Neural cell (in vitro differentiated cells): ENCODE measurements at regions not wholly inside any gene's neighbourhood (a gene's known extent, or its start where the extent isn't known, plus 50 kb on each side); places are given as distances from the start of the nearest gene placed in this dataset.

Source experiments
- H2AFZ ChIP-seq: fragments of 200-600, 300-800 bp; sonication (generic), shearing (Covaris generic); 2 replicates; pipeline ENCODE4 v1.6.0; 2014; ENCODE audit warnings: low read depth, mild to moderate bottlenecking, antibody characterized with exemption, low read length, moderate library complexity
- H3F3A ChIP-seq: fragments of 200-600 bp; shearing (Covaris generic); 2 replicates; pipeline ENCODE4 v1.6.1; 2016; ENCODE audit warnings: mild to moderate bottlenecking, moderate library complexity, mixed read lengths, antibody characterized with exemption, low read length; ENCODE audit not compliant: insufficient read depth, poor library complexity, severe bottlenecking
- H3K27ac ChIP-seq: fragments of 200-600, 300-800 bp; sonication (generic), shearing (Covaris generic); 2 replicates; pipeline ENCODE4 v1.5.1; 2014; ENCODE audit warnings: mild to moderate bottlenecking, low read length, moderate library complexity
- H3K27me3 ChIP-seq: fragments of 300-800, 200-600 bp; sonication (generic), shearing (Covaris generic); 2 replicates; pipeline ENCODE4 v1.6.0; 2014; ENCODE audit warnings: mild to moderate bottlenecking, low read depth, low read length, moderate library complexity; ENCODE audit not compliant: insufficient read depth
- H3K36me3 ChIP-seq: fragments of 300-800, 200-600 bp; sonication (generic), shearing (Covaris generic); 2 replicates; pipeline ENCODE4 v1.5.1; 2014; ENCODE audit warnings: mild to moderate bottlenecking, antibody characterized with exemption, low read length, moderate library complexity; ENCODE audit not compliant: insufficient read depth
- H3K4me2 ChIP-seq: fragments of 300-800, 200-600 bp; sonication (generic), shearing (Covaris generic); 2 replicates; pipeline ENCODE4 v1.6.0; 2014; ENCODE audit warnings: mild to moderate bottlenecking, low read length
- H3K4me3 ChIP-seq: fragments of 300-800, 200-600 bp; sonication (generic), shearing (Covaris generic); 2 replicates; pipeline ENCODE4 v1.5.1; 2014; ENCODE audit warnings: mild to moderate bottlenecking, low read length, moderate library complexity
- H3K79me2 ChIP-seq: fragments of 200-600 bp; shearing (Covaris generic); replicated peaks from 2 replicates; pipeline ENCODE4 v1.6.0; 2014; ENCODE audit warnings: mild to moderate bottlenecking, low read length, moderate library complexity; ENCODE audit not compliant: insufficient read depth
- H3K9ac ChIP-seq: fragments of 300-800, 200-600 bp; sonication (generic), shearing (Covaris generic); 2 replicates; pipeline ENCODE4 v1.6.1; 2016; ENCODE audit warnings: mild to moderate bottlenecking, low read length, mixed read lengths
- H3K9me2 ChIP-seq: fragments of 200-600 bp; shearing (Covaris generic); 2 replicates; pipeline ENCODE4 v1.6.1; 2016; ENCODE audit warnings: mild to moderate bottlenecking, low read length, mixed read lengths; ENCODE audit not compliant: insufficient read depth
- H3K9me3 ChIP-seq: fragments of 200-600, 300-800 bp; sonication (generic), shearing (Covaris generic); 2 replicates; pipeline ENCODE4 v1.6.1; 2016; ENCODE audit warnings: mild to moderate bottlenecking, mixed run types, low read length, moderate library complexity, mixed read lengths
- H4K20me1 ChIP-seq: fragments of 200-600 bp; shearing (Covaris generic); 2 replicates; pipeline ENCODE4 v1.6.1; 2016; ENCODE audit warnings: mild to moderate bottlenecking, mixed run types; ENCODE audit not compliant: insufficient read depth
- CTCF ChIP-seq: fragments of 450-650 bp; IDR thresholded peaks from 2 replicates; pipeline ENCODE4 v1.5.1; 2014; ENCODE audit warnings: antibody characterized with exemption, mild to moderate bottlenecking, moderate library complexity; ENCODE audit not compliant: poor library complexity, severe bottlenecking
- EP300 ChIP-seq: fragments of 450-650 bp; conservative IDR thresholded peaks from 2 replicates; pipeline ENCODE4 v1.6.1; 2014; ENCODE audit warnings: antibody characterized with exemption, mild to moderate bottlenecking, moderate library complexity; ENCODE audit not compliant: poor library complexity, severe bottlenecking
- EZH2 ChIP-seq: fragments of 200-600, 300-800 bp; shearing (Covaris generic), sonication (generic); IDR thresholded peaks from 2 replicates; pipeline ENCODE4 v1.6.1; 2014; ENCODE audit warnings: antibody characterized with exemption, low read length, borderline replicate concordance, mild to moderate bottlenecking; ENCODE audit not compliant: insufficient read depth, poor library complexity, severe bottlenecking
- MXI1 ChIP-seq: fragments of 450-650 bp; conservative IDR thresholded peaks from 2 replicates; pipeline ENCODE4 v1.6.1; 2014; ENCODE audit warnings: antibody characterized with exemption, mild to moderate bottlenecking; ENCODE audit not compliant: poor library complexity, severe bottlenecking
- POLR2AphosphoS5 ChIP-seq: IDR thresholded peaks from 2 replicates; pipeline ENCODE4 v1.6.1; 2012
- RAD21 ChIP-seq: fragments of 450-650 bp; conservative IDR thresholded peaks from 2 replicates; pipeline ENCODE4 v1.6.1; 2014; ENCODE audit warnings: antibody characterized with exemption, mild to moderate bottlenecking, moderate library complexity
- REST ChIP-seq: IDR thresholded peaks from 2 replicates; pipeline ENCODE4 v1.6.1; 2012; ENCODE audit warnings: borderline replicate concordance
- SMC3 ChIP-seq: fragments of 450-650 bp; conservative IDR thresholded peaks from 2 replicates; pipeline ENCODE4 v1.6.1; 2014; ENCODE audit warnings: antibody characterized with exemption, mild to moderate bottlenecking, moderate library complexity; ENCODE audit not compliant: poor library complexity
- TAF1 ChIP-seq: IDR thresholded peaks from 2 replicates; pipeline ENCODE4 v1.6.1; 2012; ENCODE audit warnings: low read depth

- Histone ChIP-seq H3K27ac (no peak overlapping the region), H3K27me3 (no peaks in the 10 kb centered on the region), H3K4me2 (no peak overlapping the region), H3K36me3 (no peaks in the 10 kb centered on the region), H3K9me2 (no peaks in the 10 kb centered on the region), H3F3A (no peaks in the 10 kb centered on the region), H4K20me1 (no peaks in the 10 kb centered on the region), H3K9ac (no peak overlapping the region), H2AFZ (no peak overlapping the region), H3K4me3 (no peak overlapping the region), H3K9me3 (peaks cover 3% of the 10 kb centered on the region), H3K79me2 (no peaks in the 10 kb centered on the region)
- TF ChIP-seq MXI1 (no peak), TAF1 (no peak), CTCF (no peak), RAD21 (no peak)
Measured at GRCh38 chr4:66613591-66613990, 931.7 kb downstream of the CENPC start.

GRCh38 chr4:66609014-66609413, 936.3 kb downstream of the CENPC start:
- no peaks in the 10 kb centered on the region for H3F3A ChIP-seq
- H3K27me3 ChIP-seq, result no peaks in the 10 kb centered on the region
- no peak overlapping the region for H3K4me3 ChIP-seq
- H2AFZ ChIP-seq, result no peak overlapping the region
- H3K27ac ChIP-seq, result no peak overlapping the region
- no peaks in the 10 kb centered on the region for H3K9me3 ChIP-seq
- no peaks in the 10 kb centered on the region for H3K79me2 ChIP-seq
- no peaks in the 10 kb centered on the region for H3K9me2 ChIP-seq
- no peak overlapping the region for H3K4me2 ChIP-seq
- no peaks in the 10 kb centered on the region for H4K20me1 ChIP-seq
- H3K9ac ChIP-seq, result no peak overlapping the region
- TF ChIP-seq SMC3 (no peak), MXI1 (no peak), POLR2AphosphoS5 (no peak), EZH2 (no peak), RAD21 (no peak), CTCF (no peak), EP300 (no peak), REST (no peak), TAF1 (no peak)
- H3K36me3 ChIP-seq, result no peaks in the 10 kb centered on the region
